ENCODE measurements at regions not wholly inside any gene's neighbourhood (a gene's known extent, or its start where the extent isn't known, plus 50 kb on each side); places are given as distances from the start of the nearest gene placed in this dataset.

GRCh38 chr11:27570542-27570941 lies 64.0 kb upstream of the LIN7C start:
- TF ChIP-seq CTCF (conservative IDR thresholded peaks at IDR 0.05; ENCODE audit: low read depth, low read length) = no peak
- TF ChIP-seq EZH2 (IDR thresholded peaks at IDR 0.05; ENCODE audit: borderline replicate concordance, low read depth, low read length, poor library complexity, severe bottlenecking) = no peak
